T-helper 1 cell treated with Interleukin-12 subunit alpha and Interleukin-12 subunit beta and Interleukin-4 antibody, amounts not matched to agents 30 μg/mL and 1 μg/mL, for 36 hours (primary cell): ENCODE measurements at regions not wholly inside any gene's neighbourhood (a gene's known extent, or its start where the extent isn't known, plus 50 kb on each side); places are given as distances from the start of the nearest gene placed in this dataset.

Experiments used
- H3K27ac Mint-ChIP-seq: one replicate; pipeline ENCODE4 v1.8.0; 2021; ENCODE audit warnings: mild to moderate bottlenecking, mixed read lengths
- H3K27me3 Mint-ChIP-seq: one replicate; pipeline ENCODE4 v1.8.0; 2021; ENCODE audit warnings: low read depth, mixed read lengths
- H3K36me3 Mint-ChIP-seq: one replicate; pipeline ENCODE4 v1.8.0; 2021; ENCODE audit warnings: low read depth, mixed read lengths
- H3K4me1 Mint-ChIP-seq: one replicate; pipeline ENCODE4 v1.8.0; 2021; ENCODE audit warnings: low read depth, mixed read lengths
- H3K4me3 Mint-ChIP-seq: one replicate; pipeline ENCODE4 v1.8.0; 2021; ENCODE audit warnings: mild to moderate bottlenecking, moderate library complexity, mixed read lengths
- H3K9me3 Mint-ChIP-seq: one replicate; pipeline ENCODE4 v1.8.0; 2021; ENCODE audit warnings: mixed read lengths

GRCh38 chr5:168006456-168007130, 284.9 kb upstream of the WWC1 start:
- Mint-ChIP-seq H3K4me3 (no peak overlapping the region), H3K27me3 (no peaks in the 10 kb centered on the region), H3K9me3 (no peaks in the 10 kb centered on the region), H3K4me1 (no peaks in the 10 kb centered on the region), H3K36me3 (no peaks in the 10 kb centered on the region), H3K27ac (no peak overlapping the region)

- H3K27ac Mint-ChIP-seq = no peak overlapping the region
- H3K36me3 Mint-ChIP-seq = no peaks in the 10 kb centered on the region
These were observed 284.2 kb upstream of the WWC1 start for GRCh38 chr5:168007286-168007685.

GRCh38 chr5:168008555-168008954, 282.9 kb upstream of the WWC1 start:
- Mint-ChIP-seq H3K4me1 (no peaks in the 10 kb centered on the region), H3K36me3 (no peaks in the 10 kb centered on the region), H3K9me3 (no peaks in the 10 kb centered on the region), H3K27me3 (no peaks in the 10 kb centered on the region), H3K27ac (no peak overlapping the region), H3K4me3 (no peak overlapping the region)

More at GRCh38 chr5:168007286-168007685, 284.2 kb upstream of the WWC1 start:
- no peaks in the 10 kb centered on the region for H3K4me1 Mint-ChIP-seq
- H3K4me3 Mint-ChIP-seq = no peak overlapping the region
- no peaks in the 10 kb centered on the region for H3K9me3 Mint-ChIP-seq
- H3K27me3 Mint-ChIP-seq = no peaks in the 10 kb centered on the region

GRCh38 chr5:168011096-168011495, 280.3 kb upstream of the WWC1 start:
- no peaks in the 10 kb centered on the region for H3K4me1 Mint-ChIP-seq
- no peak overlapping the region for H3K27ac Mint-ChIP-seq
- H3K4me3 Mint-ChIP-seq = no peak overlapping the region
- H3K36me3 Mint-ChIP-seq = no peaks in the 10 kb centered on the region
- no peaks in the 10 kb centered on the region for H3K27me3 Mint-ChIP-seq
- no peaks in the 10 kb centered on the region for H3K9me3 Mint-ChIP-seq

- Mint-ChIP-seq H3K27me3 (no peaks in the 10 kb centered on the region), H3K27ac (no peak overlapping the region), H3K4me1 (no peaks in the 10 kb centered on the region), H3K9me3 (no peaks in the 10 kb centered on the region), H3K4me3 (no peak overlapping the region), H3K36me3 (no peaks in the 10 kb centered on the region)
These were observed 279.4 kb upstream of the WWC1 start for GRCh38 chr5:168012006-168012405.

- H3K4me1 Mint-ChIP-seq = no peaks in the 10 kb centered on the region
- H3K36me3 Mint-ChIP-seq = no peaks in the 10 kb centered on the region
- no peaks in the 10 kb centered on the region for H3K9me3 Mint-ChIP-seq
- H3K27me3 Mint-ChIP-seq = no peaks in the 10 kb centered on the region
- H3K27ac Mint-ChIP-seq = no peak overlapping the region
- H3K4me3 Mint-ChIP-seq = no peak overlapping the region
These were observed 277.9 kb upstream of the WWC1 start for GRCh38 chr5:168013546-168013945.

GRCh38 chr5:168014433-168015123, 276.9 kb upstream of the WWC1 start:
- Mint-ChIP-seq H3K4me3 (no peak overlapping the region), H3K9me3 (no peaks in the 10 kb centered on the region), H3K27me3 (no peaks in the 10 kb centered on the region), H3K36me3 (no peaks in the 10 kb centered on the region), H3K4me1 (no peaks in the 10 kb centered on the region), H3K27ac (no peak overlapping the region)

- H3K27ac Mint-ChIP-seq = no peak overlapping the region
- H3K4me1 Mint-ChIP-seq = no peaks in the 10 kb centered on the region
- H3K4me3 Mint-ChIP-seq = no peak overlapping the region
- H3K27me3 Mint-ChIP-seq = peaks cover 4% of the 10 kb centered on the region
- H3K9me3 Mint-ChIP-seq = no peaks in the 10 kb centered on the region
- H3K36me3 Mint-ChIP-seq = no peaks in the 10 kb centered on the region
These were observed 275.9 kb upstream of the WWC1 start for GRCh38 chr5:168015506-168015905.

- H3K27me3 Mint-ChIP-seq = peaks cover 5% of the 10 kb centered on the region
- no peaks in the 10 kb centered on the region for H3K36me3 Mint-ChIP-seq
- H3K9me3 Mint-ChIP-seq = no peaks in the 10 kb centered on the region
- no peak overlapping the region for H3K4me3 Mint-ChIP-seq
- H3K4me1 Mint-ChIP-seq = no peaks in the 10 kb centered on the region
- no peak overlapping the region for H3K27ac Mint-ChIP-seq
These were observed 274.1 kb upstream of the WWC1 start for GRCh38 chr5:168017313-168017712.

- Mint-ChIP-seq H3K27me3 (peaks cover 5% of the 10 kb centered on the region), H3K27ac (no peak overlapping the region), H3K9me3 (no peaks in the 10 kb centered on the region)
These were observed 272.3 kb upstream of the WWC1 start for GRCh38 chr5:168019143-168019542.

GRCh38 chr5:168020542-168021294, 270.7 kb upstream of the WWC1 start:
- no peak overlapping the region for H3K4me3 Mint-ChIP-seq
- H3K27ac Mint-ChIP-seq = no peak overlapping the region
- H3K9me3 Mint-ChIP-seq = no peaks in the 10 kb centered on the region
- H3K27me3 Mint-ChIP-seq = peaks cover 5% of the 10 kb centered on the region
- H3K36me3 Mint-ChIP-seq = no peaks in the 10 kb centered on the region
- H3K4me1 Mint-ChIP-seq = no peaks in the 10 kb centered on the region

More at GRCh38 chr5:168019143-168019542, 272.3 kb upstream of the WWC1 start:
- Mint-ChIP-seq H3K36me3 (no peaks in the 10 kb centered on the region), H3K4me3 (no peak overlapping the region), H3K4me1 (no peaks in the 10 kb centered on the region)

GRCh38 chr5:168022446-168023169, 268.8 kb upstream of the WWC1 start:
- H3K27ac Mint-ChIP-seq = no peak overlapping the region
- no peak overlapping the region for H3K4me3 Mint-ChIP-seq
- H3K36me3 Mint-ChIP-seq = no peaks in the 10 kb centered on the region
- peaks cover 5% of the 10 kb centered on the region for H3K27me3 Mint-ChIP-seq
- H3K4me1 Mint-ChIP-seq = no peaks in the 10 kb centered on the region
- no peaks in the 10 kb centered on the region for H3K9me3 Mint-ChIP-seq

GRCh38 chr5:168023191-168023590, 268.3 kb upstream of the WWC1 start:
- no peak overlapping the region for H3K4me3 Mint-ChIP-seq
- H3K36me3 Mint-ChIP-seq = no peaks in the 10 kb centered on the region
- H3K9me3 Mint-ChIP-seq = no peaks in the 10 kb centered on the region
- H3K4me1 Mint-ChIP-seq = no peaks in the 10 kb centered on the region
- H3K27ac Mint-ChIP-seq = no peak overlapping the region
- peaks cover 5% of the 10 kb centered on the region for H3K27me3 Mint-ChIP-seq

- Mint-ChIP-seq H3K27ac (no peak overlapping the region), H3K9me3 (no peaks in the 10 kb centered on the region), H3K4me1 (no peaks in the 10 kb centered on the region), H3K27me3 (peaks cover 5% of the 10 kb centered on the region), H3K36me3 (no peaks in the 10 kb centered on the region), H3K4me3 (no peak overlapping the region)
These were observed 267.1 kb upstream of the WWC1 start for GRCh38 chr5:168024306-168024705.
